H9 (cell line): ENCODE measurements at regions not wholly inside any gene's neighbourhood (a gene's known extent, or its start where the extent isn't known, plus 50 kb on each side); places are given as distances from the start of the nearest gene placed in this dataset.

ENCODE experiments used
- DNase-seq: peaks from one replicate; pipeline ENCODE4 v3.0.0-alpha.2; 2017
- H2AFZ ChIP-seq: one replicate; pipeline ENCODE4 v1.6.1; 2013; ENCODE audit warnings: mild to moderate bottlenecking, low read length, control low read depth, moderate library complexity
- H2AK5ac ChIP-seq: 2 replicates; pipeline ENCODE4 v1.6.1; 2013; ENCODE audit warnings: low read length, control low read depth, mixed read lengths; ENCODE audit not compliant: insufficient read length
- H2BK120ac ChIP-seq: one replicate; pipeline ENCODE4 v1.6.1; 2013; ENCODE audit warnings: low read depth, mild to moderate bottlenecking, low read length, control low read depth, inconsistent platforms; ENCODE audit not compliant: poor library complexity, severe bottlenecking
- H2BK12ac ChIP-seq: 2 replicates; pipeline ENCODE4 v1.6.1; 2013; ENCODE audit warnings: low read length, control low read depth, mixed read lengths, low read depth; ENCODE audit not compliant: insufficient read length
- H2BK15ac ChIP-seq: 2 replicates; pipeline ENCODE4 v1.6.1; 2013; ENCODE audit warnings: low read depth, low read length, control low read depth
- H2BK20ac ChIP-seq: one replicate; pipeline ENCODE4 v1.6.1; 2013; ENCODE audit warnings: low read depth, mild to moderate bottlenecking, low read length, control low read depth, inconsistent platforms; ENCODE audit not compliant: poor library complexity, severe bottlenecking
- H2BK5ac ChIP-seq: 2 replicates; pipeline ENCODE4 v1.6.1; 2013; ENCODE audit warnings: low read length, control low read depth, mixed read lengths; ENCODE audit not compliant: insufficient read length
- H3K14ac ChIP-seq: 2 replicates; pipeline ENCODE4 v1.6.1; 2013; ENCODE audit warnings: low read length, control low read depth; ENCODE audit not compliant: insufficient read depth
- H3K18ac ChIP-seq: 2 replicates; pipeline ENCODE4 v1.6.1; 2013; ENCODE audit warnings: low read depth, mild to moderate bottlenecking, mixed read lengths, low read length, control low read depth; ENCODE audit not compliant: insufficient read length
- H3K23ac ChIP-seq: 2 replicates; pipeline ENCODE4 v1.6.1; 2013; ENCODE audit warnings: low read length, control low read depth, mixed read lengths, low read depth; ENCODE audit not compliant: insufficient read length
- H3K23me2 ChIP-seq: 2 replicates; pipeline ENCODE4 v1.6.1; 2013; ENCODE audit warnings: low read depth, mild to moderate bottlenecking, mixed read lengths, low read length, control low read depth; ENCODE audit not compliant: insufficient read length, poor library complexity, severe bottlenecking
- H3K27ac ChIP-seq: 2 replicates; pipeline ENCODE4 v1.5.1; 2013; ENCODE audit warnings: low read length, control low read depth, mixed read lengths, low read depth; ENCODE audit not compliant: insufficient read length
- H3K27me3 ChIP-seq: 2 replicates; pipeline ENCODE4 v1.6.1; 2013; ENCODE audit warnings: low read length, control low read depth, inconsistent platforms; ENCODE audit not compliant: insufficient read depth
- H3K4ac ChIP-seq: 2 replicates; pipeline ENCODE4 v1.6.1; 2013; ENCODE audit warnings: low read depth, mild to moderate bottlenecking, control low read depth, inconsistent platforms, low read length, moderate library complexity
- H3K4me1 ChIP-seq: 2 replicates; pipeline ENCODE4 v1.6.1; 2013; ENCODE audit warnings: low read length, control low read depth, inconsistent platforms; ENCODE audit not compliant: insufficient read depth
- H3K4me2 ChIP-seq: 2 replicates; pipeline ENCODE4 v1.6.1; 2013; ENCODE audit warnings: low read length, control low read depth, mixed read lengths; ENCODE audit not compliant: insufficient read length, insufficient read depth
- H3K56ac ChIP-seq: 2 replicates; pipeline ENCODE4 v1.6.1; 2013; ENCODE audit warnings: low read depth, mild to moderate bottlenecking, mixed read lengths, low read length, control low read depth; ENCODE audit not compliant: insufficient read length
- H3K79me1 ChIP-seq: 2 replicates; pipeline ENCODE4 v1.6.1; 2013; ENCODE audit warnings: low read depth, mild to moderate bottlenecking, moderate library complexity, low read length, control low read depth, inconsistent platforms; ENCODE audit not compliant: insufficient read depth, poor library complexity, severe bottlenecking
- H3K79me2 ChIP-seq: 2 replicates; pipeline ENCODE4 v1.6.1; 2013; ENCODE audit warnings: low read length, control low read depth, inconsistent platforms; ENCODE audit not compliant: insufficient read depth
- H3K9ac ChIP-seq: 2 replicates; pipeline ENCODE4 v1.6.1; 2013; ENCODE audit warnings: low read length, control low read depth, mixed read lengths; ENCODE audit not compliant: insufficient read length; ENCODE audit errors: extremely low read depth
- H3K9me3 ChIP-seq: one replicate; pipeline ENCODE4 v1.6.1; 2013; ENCODE audit warnings: low read depth, low read length, inconsistent platforms; ENCODE audit not compliant: control insufficient read depth
- H3T11ph ChIP-seq: one replicate; pipeline ENCODE4 v1.6.1; 2013; ENCODE audit warnings: mild to moderate bottlenecking, low read length, control low read depth, inconsistent platforms
- H4K20me1 ChIP-seq: one replicate; pipeline ENCODE4 v1.6.1; 2013; ENCODE audit not compliant: control insufficient read depth, insufficient read length, insufficient read depth
- H4K5ac ChIP-seq: 2 replicates; pipeline ENCODE4 v1.6.1; 2013; ENCODE audit warnings: low read depth, mild to moderate bottlenecking, mixed read lengths, low read length, control low read depth; ENCODE audit not compliant: insufficient read length
- H4K8ac ChIP-seq: replicated peaks from 2 replicates; pipeline ENCODE4 v1.6.1; 2013; ENCODE audit warnings: low read length, control low read depth, mixed read lengths, low read depth; ENCODE audit not compliant: insufficient read length
- H4K91ac ChIP-seq: 2 replicates; pipeline ENCODE4 v1.6.1; 2013; ENCODE audit warnings: low read depth, mild to moderate bottlenecking, moderate library complexity, mixed read lengths, low read length, control low read depth; ENCODE audit not compliant: insufficient read length
- H3K27ac Mint-ChIP-seq, 3 experiments: 2 replicates in 2 of 3; 3 replicates in 1 of 3; pipeline ENCODE4 v1.8.0; 2020 to 2021; ENCODE audit warnings: mixed read lengths in 3 of 3, mild to moderate bottlenecking in 1 of 3, moderate library complexity in 1 of 3
- H3K27me3 Mint-ChIP-seq: 2 replicates; pipeline ENCODE4 v1.8.0; 2021; ENCODE audit warnings: low read depth, mild to moderate bottlenecking, moderate library complexity, mixed read lengths
- H3K36me3 Mint-ChIP-seq, 3 experiments: 2 replicates in 2 of 3; 3 replicates in 1 of 3; pipeline ENCODE4 v1.8.0; 2020 to 2021; ENCODE audit warnings: low read depth in 3 of 3, mixed read lengths in 3 of 3; ENCODE audit not compliant: insufficient read depth in 1 of 3
- H3K4me1 Mint-ChIP-seq, 2 experiments: 2 replicates each; pipeline ENCODE4 v1.8.0; 2020; ENCODE audit warnings: mixed read lengths in 2 of 2
- H3K4me3 Mint-ChIP-seq, 2 experiments: 2 replicates in 1 of 2; 3 replicates in 1 of 2; pipeline ENCODE4 v1.8.0; 2020 to 2021; ENCODE audit warnings: mild to moderate bottlenecking in 2 of 2, mixed read lengths in 2 of 2, moderate library complexity in 1 of 2
- H3K9me3 Mint-ChIP-seq, 2 experiments: 2 replicates in 1 of 2; 3 replicates in 1 of 2; pipeline ENCODE4 v1.8.0; 2020; ENCODE audit warnings: mild to moderate bottlenecking in 2 of 2, mixed read lengths in 2 of 2, moderate library complexity in 1 of 2
- CTCF ChIP-seq: fragments of 200-600 bp; sonication (generic); conservative IDR thresholded peaks from 3 replicates; pipeline ENCODE4 v1.8.0; 2021; ENCODE audit warnings: antibody characterized with exemption, mild to moderate bottlenecking
- WGBS: extraction: QIAGEN DNeasy Blood & Tissue Kit; methylation state at CpG from one replicate; pipeline ENCODE4 v1.1.7; 2013; ENCODE audit warnings: missing lambda C conversion rate, low lambda C conversion rate, mixed read lengths; ENCODE audit not compliant: insufficient read length; ENCODE audit errors: extremely low coverage; 5-methylcytosine and 5-hydroxymethylcytosine counted together

GRCh38 chr17:74010903-74011302 is 192.6 kb upstream of the RPL38 start:
- Histone ChIP-seq H2BK120ac (no peak overlapping the region), H3K79me2 (no peaks in the 10 kb centered on the region), H2BK12ac (no peak overlapping the region), H3K9ac (no peak overlapping the region), H3K4me2 (no peak overlapping the region), H4K20me1 (no peaks in the 10 kb centered on the region), H3K56ac (no peak overlapping the region), H3K23me2 (no peaks in the 10 kb centered on the region), H3K27ac (no peak overlapping the region), H2BK5ac (no peak overlapping the region), H3K18ac (no peak overlapping the region), H4K5ac (no peak overlapping the region), H2AK5ac (no peak overlapping the region), H3K4ac (no peak overlapping the region), H3K79me1 (no peaks in the 10 kb centered on the region), H2BK20ac (no peak overlapping the region), H3K23ac (no peak overlapping the region), H3K9me3 (no peaks in the 10 kb centered on the region), H4K91ac (no peak overlapping the region), H2BK15ac (no peak overlapping the region), H3K27me3 (no peaks in the 10 kb centered on the region; the same call in 1 of the 2 replicates), H3K14ac (no peak overlapping the region), H3K4me1 (no peaks in the 10 kb centered on the region), H2AFZ (no peak overlapping the region), H3T11ph (no peak overlapping the region), H4K8ac (no peak overlapping the region)
- no CpG with 5 or more reads among the region's 10 CpGs for WGBS
- no peak for TF ChIP-seq CTCF
- H3K27ac Mint-ChIP-seq: no peak overlapping the region; a peak in 1 of 7 replicates
- H3K4me1 Mint-ChIP-seq: peaks cover 11 to 38% of the 10 kb centered on the region in 2 experiments
- H3K27me3 Mint-ChIP-seq: peaks cover 28% of the 10 kb centered on the region
- H3K36me3 Mint-ChIP-seq: no peaks in the 10 kb centered on the region; a peak in 1 of 7 replicates
- no peak overlapping the region for H3K4me3 Mint-ChIP-seq
- no peak for DNase-seq
- H3K9me3 Mint-ChIP-seq: no peaks in the 10 kb centered on the region
